Breast epithelium (tissue), 4 donors: ENCODE measurements at regions not wholly inside any gene's neighbourhood (a gene's known extent, or its start where the extent isn't known, plus 50 kb on each side); places are given as distances from the start of the nearest gene placed in this dataset.

ENCODE experiments used
- DNase-seq, 2 donors: peaks; one replicate each; pipeline ENCODE4 v3.0.0-alpha.2; 2019; ENCODE audit warnings: low spot score in 2 of 2
- H3K27ac ChIP-seq, 2 donors: fragments of 200-600 bp; sonication (generic) in 1 of 2; one replicate each; pipeline ENCODE4 v1.5.1; 2016 to 2019; ENCODE audit warnings: mild to moderate bottlenecking in 1 of 2
- H3K27me3 ChIP-seq, 2 donors: fragments of 200-600 bp; sonication (generic) in 1 of 2; one replicate each; pipeline versions ENCODE4 v1.5.1 to v1.6.0; 2017 to 2019; ENCODE audit warnings: control low read depth in 1 of 2, mild to moderate bottlenecking in 1 of 2
- H3K36me3 ChIP-seq: fragments of 200-600 bp; one replicate; pipeline ENCODE4 v1.5.1; 2019
- H3K4me1 ChIP-seq, 2 donors: fragments of 200-600 bp; sonication (generic); one replicate each; pipeline ENCODE4 v1.5.1; 2016 to 2019; ENCODE audit warnings: control low read depth in 1 of 2
- H3K4me3 ChIP-seq, 3 donors: fragments of 200-600 bp; sonication (generic); 1 replicate in 2 of 3; 2 replicates in 1 of 3; pipeline ENCODE4 v1.5.1; 2016 to 2019; ENCODE audit warnings: mild to moderate bottlenecking in 3 of 3, moderate library complexity in 2 of 3
- H3K9me3 ChIP-seq, 2 donors: fragments of 200-600 bp; sonication (generic) in 1 of 2; one replicate each; pipeline ENCODE4 v1.5.1; 2016 to 2019; ENCODE audit warnings: control low read depth in 1 of 2
- POLR2A ChIP-seq: fragments of 450-650 bp; IDR thresholded peaks from one replicate; pipeline ENCODE4 v1.6.1; 2016; ENCODE audit warnings: antibody characterized with exemption, mild to moderate bottlenecking, moderate library complexity
- POLR2AphosphoS5 ChIP-seq, 3 donors: sonication (generic); formaldehyde crosslinking; IDR thresholded peaks; one replicate each; pipeline ENCODE4 v1.6.1; 2017; ENCODE audit warnings: antibody characterized with exemption in 3 of 3
- intact Hi-C: fragments of 100-400 bp; cut with DNase I; formaldehyde crosslinking; loops from one replicate; pipeline ENCODE4 v1.15.1; 2023; ENCODE audit warnings: low total_unique reads
- TF ChIP-seq, protein P1 (sequence below), 3 donors: fragments of 450-650 bp; IDR thresholded peaks; one replicate each; pipeline ENCODE4 v1.5.1; 2016 to 2017; ENCODE audit warnings: antibody characterized with exemption in 3 of 3, mild to moderate bottlenecking in 3 of 3, moderate library complexity in 3 of 3

DNA sequence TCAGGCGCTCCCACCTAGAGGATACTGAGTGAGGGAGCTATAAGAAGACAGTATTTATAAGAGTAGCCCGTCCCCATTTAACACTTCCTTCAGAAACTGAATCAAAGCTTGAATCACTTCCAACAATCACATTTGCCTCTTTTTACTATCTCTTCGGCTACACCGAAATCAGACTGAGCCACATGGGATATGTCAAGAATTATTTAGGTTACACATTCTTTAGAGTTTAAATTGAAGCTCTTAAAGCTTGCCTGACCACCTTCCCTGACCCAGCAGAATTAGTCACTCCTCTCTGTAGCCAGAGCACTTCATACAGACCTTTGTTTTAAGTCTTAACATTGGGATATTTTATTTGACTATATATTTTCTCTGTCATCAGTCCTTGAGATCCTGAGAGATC, 163.7 kb downstream of the MAFB start:
- Histone ChIP-seq H3K9me3 (peaks cover 6 to 7% of the 10 kb centered on the region in 2 donors), H3K4me1 (no peaks in the 10 kb centered on the region), H3K27ac (no peak overlapping the region), H3K36me3 (no peaks in the 10 kb centered on the region), H3K4me3 (no peak overlapping the region), H3K27me3 (no peaks in the 10 kb centered on the region)
- DNase-seq: no peak
- intact Hi-C loops: no loop called here
- TF ChIP-seq POLR2AphosphoS5 (IDR thresholded peaks at IDR 0.05) (no peak), POLR2A (no peak)
- TF ChIP-seq, protein P1, sequence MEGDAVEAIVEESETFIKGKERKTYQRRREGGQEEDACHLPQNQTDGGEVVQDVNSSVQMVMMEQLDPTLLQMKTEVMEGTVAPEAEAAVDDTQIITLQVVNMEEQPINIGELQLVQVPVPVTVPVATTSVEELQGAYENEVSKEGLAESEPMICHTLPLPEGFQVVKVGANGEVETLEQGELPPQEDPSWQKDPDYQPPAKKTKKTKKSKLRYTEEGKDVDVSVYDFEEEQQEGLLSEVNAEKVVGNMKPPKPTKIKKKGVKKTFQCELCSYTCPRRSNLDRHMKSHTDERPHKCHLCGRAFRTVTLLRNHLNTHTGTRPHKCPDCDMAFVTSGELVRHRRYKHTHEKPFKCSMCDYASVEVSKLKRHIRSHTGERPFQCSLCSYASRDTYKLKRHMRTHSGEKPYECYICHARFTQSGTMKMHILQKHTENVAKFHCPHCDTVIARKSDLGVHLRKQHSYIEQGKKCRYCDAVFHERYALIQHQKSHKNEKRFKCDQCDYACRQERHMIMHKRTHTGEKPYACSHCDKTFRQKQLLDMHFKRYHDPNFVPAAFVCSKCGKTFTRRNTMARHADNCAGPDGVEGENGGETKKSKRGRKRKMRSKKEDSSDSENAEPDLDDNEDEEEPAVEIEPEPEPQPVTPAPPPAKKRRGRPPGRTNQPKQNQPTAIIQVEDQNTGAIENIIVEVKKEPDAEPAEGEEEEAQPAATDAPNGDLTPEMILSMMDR (IDR thresholded peaks at IDR 0.05): no peak

DNA sequence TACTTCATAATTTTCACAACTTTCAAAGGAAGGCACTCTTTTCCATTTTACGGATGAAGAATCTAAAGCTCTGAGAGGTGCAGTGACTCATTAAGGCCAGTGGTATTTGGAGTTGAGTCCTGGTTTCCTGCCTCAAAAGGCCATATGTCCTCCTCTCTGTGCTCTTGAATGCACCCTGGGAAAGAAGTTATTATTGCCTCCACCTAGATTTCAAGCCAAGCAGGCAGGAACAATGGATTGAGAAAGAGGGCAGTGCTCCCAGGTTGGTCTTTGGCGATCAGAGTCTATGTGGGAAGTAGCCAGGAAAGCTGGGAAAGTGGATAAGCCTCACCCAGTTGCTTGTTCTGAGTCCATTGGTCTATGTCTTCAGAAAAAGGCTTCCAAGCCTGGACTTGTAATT, 165.0 kb downstream of the MAFB start:
- Histone ChIP-seq H3K4me1 (no peaks in the 10 kb centered on the region), H3K36me3 (no peaks in the 10 kb centered on the region), H3K9me3 (peaks cover 4 to 7% of the 10 kb centered on the region in 2 donors), H3K4me3 (no peak overlapping the region), H3K27ac (no peak overlapping the region), H3K27me3 (no peaks in the 10 kb centered on the region)
- intact Hi-C loops: no loop called here
- DNase-seq: no peak
- TF ChIP-seq POLR2AphosphoS5 (IDR thresholded peaks at IDR 0.05): no peak
- TF ChIP-seq POLR2A: no peak
- TF ChIP-seq, protein P1 (IDR thresholded peaks at IDR 0.05): no peak

- intact Hi-C loops: no loop called here
- TF ChIP-seq, protein P1 (IDR thresholded peaks at IDR 0.05): no peak
- TF ChIP-seq POLR2AphosphoS5 (IDR thresholded peaks at IDR 0.05) (no peak), POLR2A (no peak)
- Histone ChIP-seq H3K27ac (no peak overlapping the region), H3K36me3 (no peaks in the 10 kb centered on the region), H3K27me3 (no peaks in the 10 kb centered on the region), H3K4me3 (no peak overlapping the region), H3K9me3 (peaks cover 4 to 7% of the 10 kb centered on the region in 2 donors), H3K4me1 (no peaks in the 10 kb centered on the region)
- no peak for DNase-seq
Observed at GRCh38 chr20:40522405-40522804, 166.6 kb downstream of the MAFB start.

DNA sequence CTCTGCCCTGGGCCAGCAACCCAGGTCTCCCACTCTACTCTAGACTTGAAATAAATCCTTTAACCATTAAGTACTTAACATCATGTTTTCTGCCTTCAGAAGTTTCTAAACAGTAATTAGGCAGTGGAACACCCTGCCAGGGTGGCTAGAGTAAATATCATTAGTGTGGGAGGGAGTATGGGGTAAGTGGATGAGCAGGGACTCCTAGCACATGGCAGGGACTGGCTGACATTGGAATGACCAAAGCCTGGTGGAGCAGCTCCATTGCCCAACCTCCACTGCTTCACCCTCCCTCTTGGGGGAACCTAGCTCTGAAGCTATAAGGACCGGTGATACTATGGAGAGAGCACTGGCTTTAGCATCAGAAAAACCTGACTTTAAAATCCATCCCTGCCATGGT, 167.1 kb downstream of the MAFB start:
- Histone ChIP-seq H3K4me1 (no peaks in the 10 kb centered on the region), H3K27me3 (no peaks in the 10 kb centered on the region), H3K4me3 (no peak overlapping the region), H3K36me3 (no peaks in the 10 kb centered on the region), H3K9me3 (peaks cover 4 to 7% of the 10 kb centered on the region in 2 donors), H3K27ac (no peak overlapping the region)
- TF ChIP-seq POLR2AphosphoS5 (IDR thresholded peaks at IDR 0.05) (no peak), POLR2A (no peak)
- TF ChIP-seq, protein P1 (IDR thresholded peaks at IDR 0.05): no peak
- no peak for DNase-seq
- intact Hi-C loops: no loop called here

GRCh38 chr20:40519918-40520317, 169.1 kb downstream of the MAFB start:
- H3K36me3 ChIP-seq: no peaks in the 10 kb centered on the region
- no peak for DNase-seq

More at GRCh38 chr20:40519918-40520317, 169.1 kb downstream of the MAFB start:
- H3K27me3 ChIP-seq: no peaks in the 10 kb centered on the region
- peaks cover 4 to 7% of the 10 kb centered on the region in 2 donors for H3K9me3 ChIP-seq
- TF ChIP-seq POLR2A (no peak), POLR2AphosphoS5 (IDR thresholded peaks at IDR 0.05) (no peak)
- TF ChIP-seq, protein P1 (IDR thresholded peaks at IDR 0.05): no peak
- intact Hi-C loops: no loop called here
- no peaks in the 10 kb centered on the region for H3K4me1 ChIP-seq
- no peak overlapping the region for H3K27ac ChIP-seq
- H3K4me3 ChIP-seq: no peak overlapping the region
